ENCODE measurements at regions not wholly inside any gene's neighbourhood (a gene's known extent, or its start where the extent isn't known, plus 50 kb on each side); places are given as distances from the start of the nearest gene placed in this dataset. TPM values are rescaled to one million over a fixed set of nuclear protein-coding genes. Genes with fewer than 3 reads are reported as not detected.

- TF ChIP-seq, protein P1, sequence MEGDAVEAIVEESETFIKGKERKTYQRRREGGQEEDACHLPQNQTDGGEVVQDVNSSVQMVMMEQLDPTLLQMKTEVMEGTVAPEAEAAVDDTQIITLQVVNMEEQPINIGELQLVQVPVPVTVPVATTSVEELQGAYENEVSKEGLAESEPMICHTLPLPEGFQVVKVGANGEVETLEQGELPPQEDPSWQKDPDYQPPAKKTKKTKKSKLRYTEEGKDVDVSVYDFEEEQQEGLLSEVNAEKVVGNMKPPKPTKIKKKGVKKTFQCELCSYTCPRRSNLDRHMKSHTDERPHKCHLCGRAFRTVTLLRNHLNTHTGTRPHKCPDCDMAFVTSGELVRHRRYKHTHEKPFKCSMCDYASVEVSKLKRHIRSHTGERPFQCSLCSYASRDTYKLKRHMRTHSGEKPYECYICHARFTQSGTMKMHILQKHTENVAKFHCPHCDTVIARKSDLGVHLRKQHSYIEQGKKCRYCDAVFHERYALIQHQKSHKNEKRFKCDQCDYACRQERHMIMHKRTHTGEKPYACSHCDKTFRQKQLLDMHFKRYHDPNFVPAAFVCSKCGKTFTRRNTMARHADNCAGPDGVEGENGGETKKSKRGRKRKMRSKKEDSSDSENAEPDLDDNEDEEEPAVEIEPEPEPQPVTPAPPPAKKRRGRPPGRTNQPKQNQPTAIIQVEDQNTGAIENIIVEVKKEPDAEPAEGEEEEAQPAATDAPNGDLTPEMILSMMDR (IDR thresholded peaks at IDR 0.05; ENCODE audit: low read depth, low read length), result no peak
- POLR2A ChIA-PET, result no interaction called here
- no peaks in the 10 kb centered on the region for H3K9me3 ChIP-seq (ENCODE audit: control insufficient read depth, insufficient read depth, low read length)
- no peak overlapping the region for H3K4me3 ChIP-seq (ENCODE audit: low read depth, low read length)
- no peak overlapping the region for H3K27ac ChIP-seq (ENCODE audit: low read depth, low read length)
- CTCF ChIA-PET, result no interaction called here
- peaks cover 2% of the 10 kb centered on the region for H3K27me3 ChIP-seq (ENCODE audit: control insufficient read depth, insufficient read depth, low read length)
- no peak for DNase-seq (ENCODE audit: low read depth, low spot score)
Measured at GRCh38 chr2:126586317-126586716, 69.6 kb upstream of the GYPC start.

DNA sequence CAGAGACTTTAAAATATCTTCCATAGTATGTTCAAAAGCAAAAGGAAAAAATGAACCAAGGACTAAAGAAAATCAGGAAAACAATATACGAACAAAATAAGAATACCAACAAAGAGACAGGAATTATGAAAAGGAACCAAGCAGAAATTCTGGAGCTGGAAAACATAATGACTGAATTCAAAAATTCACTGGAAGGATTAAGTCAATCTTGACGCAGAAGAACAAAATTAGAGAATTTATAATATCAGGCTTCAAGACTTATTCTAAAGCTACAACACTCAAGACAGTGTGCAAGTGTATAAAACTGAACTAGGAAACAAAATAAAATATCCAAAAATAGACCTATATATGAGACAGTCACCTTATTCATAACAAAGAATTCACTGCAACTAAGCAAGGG, 56.9 kb upstream of the GYPC start:
- H3K4me3 ChIP-seq (ENCODE audit: low read depth, low read length), result no peak overlapping the region
- ChIA-PET POLR2A (no interaction called here), CTCF (no interaction called here)
- TF ChIP-seq, protein P1 (IDR thresholded peaks at IDR 0.05; ENCODE audit: low read depth, low read length), result no peak
- H3K27me3 ChIP-seq (ENCODE audit: control insufficient read depth, insufficient read depth, low read length), result no peaks in the 10 kb centered on the region
- H3K27ac ChIP-seq (ENCODE audit: low read depth, low read length), result no peak overlapping the region
- no peaks in the 10 kb centered on the region for H3K9me3 ChIP-seq (ENCODE audit: control insufficient read depth, insufficient read depth, low read length)
- DNase-seq (ENCODE audit: low read depth, low spot score), result no peak

DNA sequence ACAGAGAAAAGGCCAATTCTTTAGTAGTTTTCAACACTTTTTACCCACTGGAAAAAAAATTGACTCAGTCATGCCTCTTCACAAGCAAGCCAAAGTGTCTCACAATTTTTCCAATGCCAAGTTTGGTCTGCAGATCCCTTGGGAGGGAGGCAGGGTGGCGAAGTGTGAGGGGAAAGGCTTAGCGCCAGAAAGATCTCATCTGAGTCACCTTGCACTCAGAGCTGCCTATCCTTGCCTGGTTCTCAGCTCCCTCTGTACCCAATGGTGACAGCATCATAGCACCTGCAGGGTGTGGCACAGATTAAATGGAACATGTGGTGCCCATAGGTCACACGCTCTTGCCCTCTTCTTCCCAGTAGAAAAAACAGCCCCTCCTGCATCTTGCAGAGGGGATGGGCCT, 55.2 kb upstream of the GYPC start:
- no peaks in the 10 kb centered on the region for H3K27me3 ChIP-seq (ENCODE audit: control insufficient read depth, insufficient read depth, low read length)
- ChIA-PET CTCF (no interaction called here), POLR2A (no interaction called here)
- DNase-seq (ENCODE audit: low read depth, low spot score), result no peak
- no peak overlapping the region for H3K27ac ChIP-seq (ENCODE audit: low read depth, low read length)
- TF ChIP-seq, protein P1 (IDR thresholded peaks at IDR 0.05; ENCODE audit: low read depth, low read length), result no peak
- no peaks in the 10 kb centered on the region for H3K9me3 ChIP-seq (ENCODE audit: control insufficient read depth, insufficient read depth, low read length)
- no peak overlapping the region for H3K4me3 ChIP-seq (ENCODE audit: low read depth, low read length)

DNA sequence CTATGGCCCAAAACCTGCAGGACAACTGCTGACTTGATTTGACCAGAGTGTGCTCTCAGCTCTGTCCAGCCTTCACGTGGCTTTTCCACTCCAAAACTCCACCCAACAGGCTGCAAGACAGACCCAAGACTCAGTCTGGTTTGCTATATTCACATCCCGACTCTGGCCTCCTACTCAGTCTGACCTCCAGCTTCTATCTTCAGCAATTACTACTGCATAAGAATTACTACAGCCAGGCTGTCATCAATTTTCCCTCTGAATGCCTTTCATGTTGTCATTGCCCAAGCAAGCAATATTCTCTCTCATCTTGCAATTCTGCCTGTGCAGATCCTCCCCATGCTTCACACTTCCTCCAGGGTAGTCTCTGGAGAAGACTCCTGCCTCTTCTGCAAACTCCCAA, 53.6 kb upstream of the GYPC start:
- TF ChIP-seq, protein P1 (IDR thresholded peaks at IDR 0.05; ENCODE audit: low read depth, low read length), result no peak
- DNase-seq (ENCODE audit: low read depth, low spot score), result no peak
- ChIA-PET CTCF (interaction anchor here (1.0 kb wide), 1 partner anchor 74 kb away, joined by 5 read pairs; no protein-coding TSS in a partner anchor), POLR2A (no interaction called here)
- Histone ChIP-seq H3K27me3 (ENCODE audit: control insufficient read depth, insufficient read depth, low read length) (no peaks in the 10 kb centered on the region), H3K9me3 (ENCODE audit: control insufficient read depth, insufficient read depth, low read length) (no peaks in the 10 kb centered on the region), H3K27ac (ENCODE audit: low read depth, low read length) (no peak overlapping the region), H3K4me3 (ENCODE audit: low read depth, low read length) (no peak overlapping the region)

Small RNAs in the stretch of these regions (small RNA-seq; reads per million reads assigned to genes)
- not detected for gene AC097499.1 (ENCODE audit: insufficient read length, low read depth)
- not detected for gene RNU6-259P (ENCODE audit: insufficient read length, low read depth)
